WTC11 (cell line): ENCODE measurements at regions not wholly inside any gene's neighbourhood (a gene's known extent, or its start where the extent isn't known, plus 50 kb on each side); places are given as distances from the start of the nearest gene placed in this dataset.

Experiments used
- ATAC-seq: fragments of 200-7000 bp; cut with Tn5 transposase; 2 replicates; pipeline ENCODE4 v1.10.0; 2021; ENCODE audit warnings: mild to moderate bottlenecking, moderate library complexity
- CTCF ChIA-PET: fragments of 300-600 bp; sonication (Branson Sonifier 250); formaldehyde crosslinking; loops from one replicate; lab custom pipeline; 2021; ENCODE audit warnings: antibody characterized with exemption; lab: Charles Lee
- POLR2A ChIA-PET: fragments of 350-600 bp; sonication (Branson Sonifier 250); formaldehyde crosslinking; loops from one replicate; lab custom pipeline; 2021; ENCODE audit warnings: antibody characterized with exemption; lab: Charles Lee
- DNase-seq: peaks from one replicate; pipeline ENCODE4 v3.0.0; 2021; ENCODE audit warnings: low spot score
- H3K27ac Mint-ChIP-seq: 2 replicates; pipeline ENCODE4 v1.8.0; 2021; ENCODE audit warnings: mixed read lengths
- H3K27me3 Mint-ChIP-seq: 2 replicates; pipeline ENCODE4 v1.8.0; 2021; ENCODE audit warnings: low read depth, mild to moderate bottlenecking, moderate library complexity, mixed read lengths
- H3K36me3 Mint-ChIP-seq: 2 replicates; pipeline ENCODE4 v1.8.0; 2021; ENCODE audit warnings: mixed read lengths
- H3K4me1 Mint-ChIP-seq: 2 replicates; pipeline ENCODE4 v1.8.0; 2022; ENCODE audit warnings: mixed read lengths
- H3K4me3 Mint-ChIP-seq: 2 replicates; pipeline ENCODE4 v1.8.0; 2021; ENCODE audit warnings: mild to moderate bottlenecking, moderate library complexity, mixed read lengths
- H3K9me3 Mint-ChIP-seq: 2 replicates; pipeline ENCODE4 v1.8.0; 2021; ENCODE audit warnings: mixed read lengths
- CTCF ChIP-seq: fragments of 200-600 bp; IDR thresholded peaks from 2 replicates; pipeline ENCODE4 v1.8.0; 2022; ENCODE audit warnings: antibody characterized with exemption
- E2F5 ChIP-seq: sonication (generic); formaldehyde crosslinking; IDR thresholded peaks from 2 replicates; pipeline ENCODE4 v1.8.1; 2022; ENCODE audit warnings: mild to moderate bottlenecking, moderate library complexity, missing genetic modification reagents
- FOXP4 ChIP-seq: sonication (generic); formaldehyde crosslinking; IDR thresholded peaks from 2 replicates; pipeline ENCODE4 v1.8.0; 2022; ENCODE audit warnings: mild to moderate bottlenecking, missing genetic modification reagents
- GRHL2 ChIP-seq: fragments of 250-450 bp; sonication (Bioruptor Pico); IDR thresholded peaks from 2 replicates; pipeline ENCODE4 v1.8.0; 2022; ENCODE audit warnings: mild to moderate bottlenecking, moderate library complexity; ENCODE audit not compliant: insufficient replicate concordance, severe bottlenecking
- IRF1 ChIP-seq: sonication (generic); formaldehyde crosslinking; IDR thresholded peaks from 2 replicates; pipeline ENCODE4 v1.8.0; 2023; ENCODE audit warnings: missing genetic modification reagents
- JAZF1 ChIP-seq: fragments of 250-450 bp; sonication (Bioruptor Pico); IDR thresholded peaks from 2 replicates; pipeline ENCODE4 v1.9.0; 2021; ENCODE audit warnings: moderate library complexity, mild to moderate bottlenecking, inconsistent platforms
- MYBL2 ChIP-seq: sonication (generic); formaldehyde crosslinking; IDR thresholded peaks from 2 replicates; pipeline ENCODE4 v1.8.1; 2023; ENCODE audit warnings: mild to moderate bottlenecking, moderate library complexity, missing genetic modification reagents
- NFE2L1 ChIP-seq: sonication (generic); formaldehyde crosslinking; IDR thresholded peaks from 2 replicates; pipeline ENCODE4 v1.8.1; 2023; ENCODE audit warnings: missing genetic modification reagents
- PRDM15 ChIP-seq: sonication (generic); formaldehyde crosslinking; IDR thresholded peaks from 2 replicates; pipeline ENCODE4 v1.8.0; 2022; ENCODE audit warnings: missing genetic modification reagents
- PREB ChIP-seq: sonication (generic); formaldehyde crosslinking; IDR thresholded peaks from 2 replicates; pipeline ENCODE4 v1.8.1; 2022; ENCODE audit warnings: mild to moderate bottlenecking, missing genetic modification reagents, moderate library complexity, borderline replicate concordance
- SMAD3 ChIP-seq: sonication (generic); formaldehyde crosslinking; IDR thresholded peaks from 2 replicates; pipeline ENCODE4 v1.8.0; 2022; ENCODE audit warnings: missing genetic modification reagents, mild to moderate bottlenecking, borderline replicate concordance
- TP53 ChIP-seq: sonication (generic); formaldehyde crosslinking; IDR thresholded peaks from 2 replicates; pipeline ENCODE4 v1.8.1; 2023; ENCODE audit warnings: mild to moderate bottlenecking, missing genetic modification reagents
- ZMAT4 ChIP-seq: fragments of 250-450 bp; sonication (Bioruptor Pico); IDR thresholded peaks from 2 replicates; pipeline ENCODE4 v1.9.0; 2021; ENCODE audit warnings: mild to moderate bottlenecking
- ZNF232 ChIP-seq: sonication (generic); formaldehyde crosslinking; IDR thresholded peaks from 2 replicates; pipeline ENCODE4 v1.8.0; 2022; ENCODE audit warnings: mild to moderate bottlenecking, missing genetic modification reagents
- ZNF281 ChIP-seq: sonication (generic); formaldehyde crosslinking; IDR thresholded peaks from 2 replicates; pipeline ENCODE4 v1.8.0; 2023; ENCODE audit warnings: mild to moderate bottlenecking, missing genetic modification reagents

GRCh38 chr4:4918067-4918466 lies 58.6 kb downstream of the MSX1 start (continued):
- no peak for TF ChIP-seq IRF1 (CRISPR knock-in tag)
- TF ChIP-seq CTCF = no peak
- no peak for TF ChIP-seq PRDM15 (CRISPR knock-in tag)

- ChIA-PET POLR2A (no interaction called here), CTCF (no interaction called here)
- no peak for DNase-seq
- Mint-ChIP-seq H3K27ac (no peak overlapping the region), H3K4me3 (no peak overlapping the region), H3K9me3 (peaks cover 35% of the 10 kb centered on the region), H3K4me1 (no peaks in the 10 kb centered on the region), H3K27me3 (peaks cover 71% of the 10 kb centered on the region), H3K36me3 (no peaks in the 10 kb centered on the region)
- no peak for ATAC-seq
- no peak for TF ChIP-seq MYBL2
- TF ChIP-seq SMAD3 = no peak
- no peak for TF ChIP-seq ZNF232
- TF ChIP-seq NFE2L1 = no peak
Measured at GRCh38 chr4:4919927-4920326, 60.5 kb downstream of the MSX1 start.

GRCh38 chr4:4921077-4921476 lies 61.6 kb downstream of the MSX1 start:
- no peak overlapping the region for H3K4me3 Mint-ChIP-seq
- TF ChIP-seq PREB (CRISPR knock-in tag) (no peak), E2F5 (CRISPR knock-in tag) (no peak), TP53 (no peak), ZMAT4 (CRISPR knock-in tag) (no peak), GRHL2 (CRISPR knock-in tag) (no peak), IRF1 (CRISPR knock-in tag) (no peak), JAZF1 (CRISPR knock-in tag) (no peak), FOXP4 (CRISPR knock-in tag) (no peak), ZNF281 (CRISPR knock-in tag) (no peak)
- CTCF ChIA-PET = no interaction called here
- no peak overlapping the region for H3K27ac Mint-ChIP-seq
- no peaks in the 10 kb centered on the region for H3K36me3 Mint-ChIP-seq
- POLR2A ChIA-PET = no interaction called here
- no peaks in the 10 kb centered on the region for H3K4me1 Mint-ChIP-seq
- peaks cover 72% of the 10 kb centered on the region for H3K27me3 Mint-ChIP-seq
- no peak for ATAC-seq
- DNase-seq = no peak
- peaks cover 41% of the 10 kb centered on the region for H3K9me3 Mint-ChIP-seq
